Upper lobe of left lung (tissue), 4 donors: ENCODE measurements at regions not wholly inside any gene's neighbourhood (a gene's known extent, or its start where the extent isn't known, plus 50 kb on each side); places are given as distances from the start of the nearest gene placed in this dataset.

Experiments used
- POLR2A ChIP-seq, 4 donors: fragments of 450-650 bp; IDR thresholded peaks; one replicate each; pipeline ENCODE4 v1.5.1; 2016 to 2017; ENCODE audit warnings: antibody characterized with exemption in 4 of 4, mild to moderate bottlenecking in 2 of 4
- TF ChIP-seq, protein P1 (sequence below), 6 experiments: fragments of 450-650 bp in 4 of 6; fragments of 200-600 bp in 2 of 6; sonication (generic) in 2 of 6; IDR thresholded peaks; one replicate each; pipeline ENCODE4 v1.5.1; 2016 to 2019; ENCODE audit warnings: antibody characterized with exemption in 6 of 6

DNA sequence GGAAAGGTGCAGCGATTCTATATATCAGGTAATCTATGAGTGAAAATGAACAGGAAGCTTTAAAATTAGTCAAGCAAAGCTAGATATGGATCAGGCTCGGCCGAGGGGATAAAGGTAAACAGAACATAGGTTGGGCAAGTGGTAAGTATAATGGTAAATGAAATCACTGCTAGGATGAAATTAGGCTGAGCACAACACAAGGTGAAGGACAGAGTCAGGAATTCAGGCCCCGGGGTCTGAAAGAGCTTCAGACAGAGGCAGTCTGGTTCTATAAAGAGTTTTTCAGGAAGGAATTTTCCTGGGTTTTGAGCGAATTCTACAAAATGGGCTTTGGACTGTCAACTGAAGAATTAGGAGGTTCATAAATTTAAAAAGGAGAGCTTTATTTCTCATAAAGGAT is 513.2 kb upstream of the CDH2 start:
- TF ChIP-seq, protein P1, sequence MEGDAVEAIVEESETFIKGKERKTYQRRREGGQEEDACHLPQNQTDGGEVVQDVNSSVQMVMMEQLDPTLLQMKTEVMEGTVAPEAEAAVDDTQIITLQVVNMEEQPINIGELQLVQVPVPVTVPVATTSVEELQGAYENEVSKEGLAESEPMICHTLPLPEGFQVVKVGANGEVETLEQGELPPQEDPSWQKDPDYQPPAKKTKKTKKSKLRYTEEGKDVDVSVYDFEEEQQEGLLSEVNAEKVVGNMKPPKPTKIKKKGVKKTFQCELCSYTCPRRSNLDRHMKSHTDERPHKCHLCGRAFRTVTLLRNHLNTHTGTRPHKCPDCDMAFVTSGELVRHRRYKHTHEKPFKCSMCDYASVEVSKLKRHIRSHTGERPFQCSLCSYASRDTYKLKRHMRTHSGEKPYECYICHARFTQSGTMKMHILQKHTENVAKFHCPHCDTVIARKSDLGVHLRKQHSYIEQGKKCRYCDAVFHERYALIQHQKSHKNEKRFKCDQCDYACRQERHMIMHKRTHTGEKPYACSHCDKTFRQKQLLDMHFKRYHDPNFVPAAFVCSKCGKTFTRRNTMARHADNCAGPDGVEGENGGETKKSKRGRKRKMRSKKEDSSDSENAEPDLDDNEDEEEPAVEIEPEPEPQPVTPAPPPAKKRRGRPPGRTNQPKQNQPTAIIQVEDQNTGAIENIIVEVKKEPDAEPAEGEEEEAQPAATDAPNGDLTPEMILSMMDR (IDR thresholded peaks at IDR 0.05), result no peak
- no peak for TF ChIP-seq POLR2A (IDR thresholded peaks at IDR 0.05)
